Natural killer cell (primary cell): ENCODE measurements at regions not wholly inside any gene's neighbourhood (a gene's known extent, or its start where the extent isn't known, plus 50 kb on each side); places are given as distances from the start of the nearest gene placed in this dataset.

Experiments used
- ATAC-seq, 3 donors: fragments of 150-1000 bp in 2 of 3; fragments of 200-7000 bp in 1 of 3; cut with Tn5 transposase; 1 replicate in 1 of 3; 2 replicates in 2 of 3; pipeline ENCODE4 v1.10.0; 2021; ENCODE audit warnings: mild to moderate bottlenecking in 2 of 3, moderate library complexity in 2 of 3
- DNase-seq, 2 donors: peaks; one replicate each; pipeline versions ENCODE4 v3.0.0 to v3.0.0-alpha.2; 2013 to 2021; ENCODE audit warnings: mixed read lengths in 1 of 2
- H3K27ac ChIP-seq: one replicate; pipeline ENCODE4 v1.5.1; 2013; ENCODE audit warnings: mild to moderate bottlenecking, low read length
- H3K27me3 ChIP-seq: one replicate; pipeline ENCODE4 v1.6.1; 2013; ENCODE audit warnings: low read length; ENCODE audit not compliant: control insufficient read depth, insufficient read depth
- H3K36me3 ChIP-seq: one replicate; pipeline ENCODE4 v1.6.1; 2013; ENCODE audit warnings: low read length; ENCODE audit not compliant: control insufficient read depth, insufficient read depth
- H3K4me1 ChIP-seq: one replicate; pipeline ENCODE4 v1.6.1; 2013; ENCODE audit warnings: low read length; ENCODE audit not compliant: control insufficient read depth, insufficient read depth
- H3K4me3 ChIP-seq: one replicate; pipeline ENCODE4 v1.5.1; 2013; ENCODE audit warnings: low read length
- H3K9me3 ChIP-seq: one replicate; pipeline ENCODE4 v1.6.1; 2013; ENCODE audit warnings: low read length; ENCODE audit not compliant: control insufficient read depth, insufficient read depth
- H3K27ac Mint-ChIP-seq, 2 donors: one replicate each; pipeline ENCODE4 v1.8.0; 2022; ENCODE audit warnings: mild to moderate bottlenecking in 2 of 2, mixed read lengths in 2 of 2, moderate library complexity in 1 of 2
- H3K27me3 Mint-ChIP-seq, 2 donors: one replicate each; pipeline ENCODE4 v1.8.0; 2022; ENCODE audit warnings: low read depth in 2 of 2, mixed read lengths in 2 of 2
- H3K36me3 Mint-ChIP-seq: one replicate; pipeline ENCODE4 v1.8.0; 2022; ENCODE audit warnings: mixed read lengths
- H3K4me1 Mint-ChIP-seq, 2 donors: one replicate each; pipeline ENCODE4 v1.8.0; 2022; ENCODE audit warnings: mixed read lengths in 2 of 2
- H3K4me3 Mint-ChIP-seq: one replicate; pipeline ENCODE4 v1.8.0; 2022; ENCODE audit warnings: mild to moderate bottlenecking, moderate library complexity, mixed read lengths
- H3K9me3 Mint-ChIP-seq, 2 donors: one replicate each; pipeline ENCODE4 v1.8.0; 2022; ENCODE audit warnings: mixed read lengths in 2 of 2
- WGBS: methylation state at CpG from one replicate; pipeline ENCODE4 v1.1.7; 2013; ENCODE audit warnings: missing lambda C conversion rate; ENCODE audit not compliant: insufficient coverage; 5-methylcytosine and 5-hydroxymethylcytosine counted together
- intact Hi-C: fragments of 100-400 bp; cut with micrococcal nuclease; formaldehyde crosslinking; loops from one replicate; pipeline ENCODE4 v1.14.2; 2022
- TF ChIP-seq, protein P1 (sequence below): fragments of 200-600 bp; IDR thresholded peaks from one replicate; pipeline ENCODE4 v1.8.0; 2022; ENCODE audit warnings: antibody characterized with exemption

DNA sequence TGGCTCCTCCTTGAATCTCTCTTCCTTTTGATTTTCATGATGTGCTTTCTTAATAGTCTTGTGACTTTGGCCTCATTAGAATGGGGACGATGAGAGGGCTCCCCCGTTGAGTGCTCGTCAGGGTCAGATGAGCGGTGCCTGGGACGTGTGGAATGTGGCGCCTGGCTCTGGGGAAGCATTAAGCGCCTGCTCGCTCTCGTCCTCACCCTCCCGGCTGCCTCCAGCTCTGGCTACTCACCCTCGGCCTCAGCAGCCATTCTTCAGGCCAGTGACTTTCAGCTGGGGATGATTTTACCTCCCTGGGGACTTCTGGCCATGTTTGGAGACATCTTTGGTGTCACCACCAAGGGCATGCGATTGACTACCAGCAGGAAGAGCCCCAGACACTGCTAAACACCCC lies 69.7 kb downstream of the RPS6KA4 start:
- WGBS = 90% methylated on average over 12 of the region's 12 CpGs
- peaks cover 0 to 2% of the 10 kb centered on the region in 2 donors for H3K9me3 Mint-ChIP-seq
- no peaks in the 10 kb centered on the region for H3K27me3 ChIP-seq
- no peak overlapping the region for H3K27ac Mint-ChIP-seq
- no peak overlapping the region for H3K27ac ChIP-seq
- peaks cover 0 to 7% of the 10 kb centered on the region in 2 donors for H3K27me3 Mint-ChIP-seq
- TF ChIP-seq, protein P1, sequence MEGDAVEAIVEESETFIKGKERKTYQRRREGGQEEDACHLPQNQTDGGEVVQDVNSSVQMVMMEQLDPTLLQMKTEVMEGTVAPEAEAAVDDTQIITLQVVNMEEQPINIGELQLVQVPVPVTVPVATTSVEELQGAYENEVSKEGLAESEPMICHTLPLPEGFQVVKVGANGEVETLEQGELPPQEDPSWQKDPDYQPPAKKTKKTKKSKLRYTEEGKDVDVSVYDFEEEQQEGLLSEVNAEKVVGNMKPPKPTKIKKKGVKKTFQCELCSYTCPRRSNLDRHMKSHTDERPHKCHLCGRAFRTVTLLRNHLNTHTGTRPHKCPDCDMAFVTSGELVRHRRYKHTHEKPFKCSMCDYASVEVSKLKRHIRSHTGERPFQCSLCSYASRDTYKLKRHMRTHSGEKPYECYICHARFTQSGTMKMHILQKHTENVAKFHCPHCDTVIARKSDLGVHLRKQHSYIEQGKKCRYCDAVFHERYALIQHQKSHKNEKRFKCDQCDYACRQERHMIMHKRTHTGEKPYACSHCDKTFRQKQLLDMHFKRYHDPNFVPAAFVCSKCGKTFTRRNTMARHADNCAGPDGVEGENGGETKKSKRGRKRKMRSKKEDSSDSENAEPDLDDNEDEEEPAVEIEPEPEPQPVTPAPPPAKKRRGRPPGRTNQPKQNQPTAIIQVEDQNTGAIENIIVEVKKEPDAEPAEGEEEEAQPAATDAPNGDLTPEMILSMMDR = no peak
- ATAC-seq (no peak), DNase-seq (no peak)
- peaks cover 7% of the 10 kb centered on the region for H3K9me3 ChIP-seq
- no peaks in the 10 kb centered on the region for H3K4me1 ChIP-seq
- no peaks in the 10 kb centered on the region for H3K36me3 Mint-ChIP-seq
- intact Hi-C loops = no loop called here
- no peaks in the 10 kb centered on the region for H3K4me1 Mint-ChIP-seq
- no peak overlapping the region for H3K4me3 ChIP-seq
- H3K4me3 Mint-ChIP-seq = no peak overlapping the region
- no peaks in the 10 kb centered on the region for H3K36me3 ChIP-seq

DNA sequence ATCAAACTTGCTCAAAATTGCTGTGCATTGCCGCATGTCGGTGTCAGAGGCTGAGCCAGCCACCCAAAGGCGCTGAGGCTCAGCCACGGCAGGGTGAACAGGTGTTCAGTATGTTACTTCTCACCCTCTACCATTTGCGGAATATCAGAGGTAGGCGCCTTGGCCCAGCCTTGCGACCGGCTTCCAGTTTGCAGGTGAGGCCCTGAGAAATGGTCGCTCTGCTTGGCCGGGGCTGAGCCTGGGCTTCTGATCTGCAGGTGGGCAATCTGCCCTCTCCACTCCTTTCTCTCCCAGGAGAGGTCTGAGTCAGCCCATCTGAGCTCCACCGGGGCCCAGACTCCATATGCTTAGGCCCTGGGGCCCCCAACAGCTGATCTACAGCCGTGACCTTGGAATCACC lies 71.0 kb downstream of the RPS6KA4 start:
- ATAC-seq (no peak), DNase-seq (no peak)
- Mint-ChIP-seq H3K4me1 (no peaks in the 10 kb centered on the region), H3K4me3 (no peak overlapping the region), H3K27ac (no peak overlapping the region), H3K36me3 (no peaks in the 10 kb centered on the region), H3K27me3 (peaks cover 0 to 6% of the 10 kb centered on the region in 2 donors), H3K9me3 (peaks cover 0 to 2% of the 10 kb centered on the region in 2 donors)
- TF ChIP-seq, protein P1 = no peak
- Histone ChIP-seq H3K27me3 (no peaks in the 10 kb centered on the region), H3K9me3 (peaks cover 7% of the 10 kb centered on the region), H3K4me1 (no peaks in the 10 kb centered on the region), H3K36me3 (no peaks in the 10 kb centered on the region), H3K4me3 (no peak overlapping the region), H3K27ac (no peak overlapping the region)
- intact Hi-C loops = no loop called here
- 92% methylated on average over 12 of the region's 12 CpGs for WGBS

DNA sequence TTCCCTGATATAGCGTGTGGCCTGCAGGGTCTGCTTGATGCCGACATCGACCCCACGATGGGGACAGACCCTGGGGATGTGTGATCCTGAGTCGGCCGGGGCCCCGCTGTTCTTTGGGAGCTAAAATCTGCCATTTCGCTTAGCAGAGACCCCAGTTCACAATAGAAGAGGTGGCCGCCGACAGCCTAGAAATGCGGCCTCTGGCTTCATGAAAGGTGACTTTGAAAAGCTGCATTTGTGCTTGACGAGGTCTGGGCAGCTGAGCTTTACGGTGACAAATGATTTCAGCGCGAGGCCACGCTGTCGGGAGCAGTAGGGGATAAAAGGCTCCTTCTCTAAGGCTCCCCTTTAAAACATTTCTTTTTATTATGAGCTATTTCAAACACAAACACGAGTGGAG lies 71.7 kb downstream of the RPS6KA4 start:
- no peaks in the 10 kb centered on the region for H3K4me1 ChIP-seq
- peaks cover 0 to 2% of the 10 kb centered on the region in 2 donors for H3K9me3 Mint-ChIP-seq
- H3K27me3 ChIP-seq = no peaks in the 10 kb centered on the region
- H3K4me1 Mint-ChIP-seq = no peaks in the 10 kb centered on the region
- 95% methylated on average over 18 of the region's 18 CpGs for WGBS
- intact Hi-C loops = no loop called here
- H3K9me3 ChIP-seq = peaks cover 7% of the 10 kb centered on the region
- no peak overlapping the region for H3K27ac Mint-ChIP-seq
- H3K27me3 Mint-ChIP-seq = peaks cover 0 to 4% of the 10 kb centered on the region in 2 donors
- H3K4me3 ChIP-seq = no peak overlapping the region
- H3K4me3 Mint-ChIP-seq = no peak overlapping the region
- no peaks in the 10 kb centered on the region for H3K36me3 ChIP-seq
- ATAC-seq (no peak), DNase-seq (no peak)
- H3K27ac ChIP-seq = no peak overlapping the region
- TF ChIP-seq, protein P1 = no peak
- no peaks in the 10 kb centered on the region for H3K36me3 Mint-ChIP-seq

DNA sequence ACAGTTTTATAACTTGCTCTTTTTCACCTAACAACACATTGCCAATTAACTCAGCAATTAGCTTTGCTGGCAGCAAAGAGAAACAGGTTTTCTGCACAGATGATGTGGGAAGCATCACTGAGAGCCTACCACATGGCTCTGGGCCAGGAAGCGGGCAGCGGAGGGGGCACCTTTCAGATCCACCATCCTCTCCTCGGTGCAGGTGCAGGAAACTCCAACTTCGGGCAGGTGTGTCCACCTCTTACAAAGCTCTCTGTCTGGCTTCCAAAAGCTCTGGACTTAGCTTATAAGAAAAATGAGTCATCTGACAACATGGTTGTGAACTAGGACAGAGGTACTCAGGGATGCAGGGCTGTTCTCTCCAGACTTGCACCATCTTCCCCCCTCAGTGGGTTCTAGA lies 77.0 kb downstream of the RPS6KA4 start:
- H3K4me1 Mint-ChIP-seq = no peaks in the 10 kb centered on the region
- TF ChIP-seq, protein P1 = no peak
- peaks cover 7% of the 10 kb centered on the region for H3K9me3 ChIP-seq
- no peak for ATAC-seq
- no peak overlapping the region for H3K27ac Mint-ChIP-seq
- H3K36me3 ChIP-seq = no peaks in the 10 kb centered on the region
- H3K27ac ChIP-seq = no peak overlapping the region
- 46% methylated on average over 3 of the region's 4 CpGs for WGBS
- peaks cover 0 to 2% of the 10 kb centered on the region in 2 donors for H3K9me3 Mint-ChIP-seq
- H3K27me3 Mint-ChIP-seq = peaks cover 6 to 10% of the 10 kb centered on the region in 2 donors
- H3K4me1 ChIP-seq = no peaks in the 10 kb centered on the region
- intact Hi-C loops = no loop called here
- no peaks in the 10 kb centered on the region for H3K27me3 ChIP-seq
- DNase-seq = no peak
- no peak overlapping the region for H3K4me3 Mint-ChIP-seq
- no peaks in the 10 kb centered on the region for H3K36me3 Mint-ChIP-seq
- no peak overlapping the region for H3K4me3 ChIP-seq
